HL-60/S4 treated with retinoic acid at 250 ng/mL for 4 days and 3 days (cell line): ENCODE measurements at regions not wholly inside any gene's neighbourhood (a gene's known extent, or its start where the extent isn't known, plus 50 kb on each side); places are given as distances from the start of the nearest gene placed in this dataset.

Source experiments
- in situ Hi-C: fragments of 300-500 bp; cut with MboI; formaldehyde crosslinking; loops from 2 replicates; pipeline ENCODE4 v1.7.0; 2022; ENCODE audit warnings: low sequenced_read_pairs

DNA sequence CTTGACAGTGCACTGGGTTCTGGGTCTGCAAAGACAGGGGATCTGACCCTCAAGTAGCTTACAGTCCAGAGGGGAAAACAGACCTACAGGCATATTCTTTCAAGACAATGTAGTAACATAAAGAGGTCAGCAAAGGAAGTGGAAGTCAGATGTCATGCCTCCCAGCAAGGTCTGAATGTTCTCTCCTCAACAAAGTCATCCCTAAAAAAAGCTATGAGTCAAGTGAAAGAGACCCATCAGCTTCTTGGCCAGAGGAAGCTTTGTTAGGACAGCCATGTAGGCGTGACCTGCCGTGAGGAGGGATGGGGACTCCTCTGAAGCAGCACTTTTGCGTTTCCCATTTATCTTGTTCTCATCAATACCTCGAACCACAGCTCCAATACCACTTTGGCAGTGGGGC, 331.6 kb upstream of the NR2F2 start:
- in situ Hi-C loops = no loop called here

DNA sequence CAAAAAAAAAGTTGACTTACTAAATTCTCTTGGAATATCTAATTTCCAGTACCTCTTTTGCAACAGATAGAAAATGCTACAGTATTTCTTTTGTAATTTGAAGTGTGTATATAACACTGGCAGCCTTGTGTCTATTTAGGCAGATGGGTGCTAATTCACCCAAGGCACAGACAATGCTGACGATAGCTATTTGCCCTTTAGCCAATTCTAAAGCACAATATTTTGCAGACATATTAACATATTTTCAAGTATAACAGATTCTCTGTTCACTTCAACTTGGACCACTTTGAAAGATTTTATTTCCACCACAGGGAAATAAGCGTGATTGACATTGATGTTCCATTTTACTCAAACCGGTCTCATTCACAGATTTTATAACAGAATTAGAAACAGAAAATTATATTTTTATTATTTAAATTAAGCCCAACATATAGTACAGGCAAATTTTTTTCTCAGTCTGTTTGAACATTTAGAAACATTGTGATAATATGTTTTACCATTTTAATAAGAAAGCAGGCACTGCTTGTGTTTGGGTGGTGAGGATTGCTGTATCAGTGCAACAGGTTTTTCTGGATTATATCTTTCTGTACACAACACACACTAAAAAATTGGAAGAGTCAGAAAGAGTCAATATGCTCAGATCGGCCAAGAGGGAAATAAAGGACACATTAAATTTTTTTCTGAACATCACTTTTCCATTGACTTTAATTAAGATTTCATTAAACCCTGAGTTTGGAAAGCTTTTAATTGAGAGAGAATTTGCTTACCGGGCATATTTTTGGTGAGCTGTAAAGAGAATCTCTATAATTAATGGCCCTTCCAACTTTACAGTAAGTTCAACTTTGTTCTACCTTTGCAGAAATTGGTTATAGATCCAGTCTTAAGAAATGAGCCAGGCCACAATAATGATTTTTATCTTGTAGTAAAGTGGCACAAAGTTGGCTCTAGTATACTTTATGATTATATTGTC, 327.3 kb upstream of the NR2F2 start:
- in situ Hi-C loops = no loop called here

DNA sequence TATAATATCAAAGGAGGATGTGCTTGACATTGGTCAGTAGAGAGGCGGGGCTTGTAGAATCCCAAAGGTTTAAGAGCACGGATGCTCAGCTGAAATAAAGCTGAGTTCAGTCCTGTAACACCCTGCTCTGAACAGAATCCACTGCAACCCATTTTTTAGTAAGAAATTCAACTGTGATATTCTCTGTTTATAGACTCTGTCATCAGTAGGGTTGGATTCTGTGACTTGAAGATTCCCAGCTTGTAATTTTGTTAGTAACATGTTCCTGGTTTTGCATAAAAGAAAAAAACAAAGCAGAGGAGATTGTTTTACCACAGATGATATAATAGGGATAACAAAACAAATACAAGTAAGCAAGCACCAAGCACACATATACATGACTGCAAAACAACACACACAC, 324.6 kb upstream of the NR2F2 start:
- in situ Hi-C loops = no loop called here

GRCh38 chr15:96011136-96011535, 319.4 kb upstream of the NR2F2 start:
- in situ Hi-C loops = no loop called here

- in situ Hi-C loops = no loop called here
Observed at GRCh38 chr15:96014939-96015338, 315.6 kb upstream of the NR2F2 start.

DNA sequence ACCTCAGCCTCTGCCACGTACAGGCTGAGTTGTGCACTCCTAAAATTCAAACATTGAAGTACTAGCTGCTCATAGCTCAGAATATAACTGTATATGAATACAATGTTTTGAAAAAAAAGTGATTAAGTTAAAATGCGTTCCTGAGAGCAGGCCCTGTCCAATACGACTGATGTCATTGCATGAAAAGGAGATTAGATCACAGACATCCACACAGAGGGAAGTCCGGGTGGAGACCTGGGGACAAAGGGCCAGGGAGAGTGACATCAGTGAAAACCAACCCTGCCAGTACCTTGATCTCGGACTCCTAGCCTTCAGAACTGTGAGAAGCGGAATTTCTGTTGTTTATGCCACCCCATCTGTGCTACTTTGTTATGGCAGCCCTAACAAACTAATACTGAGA, 311.4 kb upstream of the NR2F2 start:
- in situ Hi-C loops = no loop called here

- in situ Hi-C loops = no loop called here
Observed at GRCh38 chr15:96020133-96020532, 310.4 kb upstream of the NR2F2 start.

DNA sequence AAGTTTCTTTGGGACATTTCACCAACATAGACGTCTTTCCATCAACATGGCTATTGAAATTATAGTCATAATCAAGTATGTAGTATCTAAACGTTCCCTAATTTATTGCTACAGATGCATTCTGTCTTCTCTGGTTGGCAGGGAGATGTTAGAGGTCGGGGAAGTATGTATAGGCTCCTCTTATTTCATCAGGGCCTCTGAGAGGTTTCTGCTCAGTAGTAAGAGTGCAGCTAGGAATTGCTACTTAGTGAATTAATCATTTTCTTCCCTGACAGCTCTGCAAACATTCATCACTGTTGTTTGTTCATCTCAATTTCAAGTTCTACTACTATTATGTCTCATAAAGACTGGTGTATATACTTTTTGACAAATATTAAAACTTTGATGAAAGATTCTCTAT, 309.7 kb upstream of the NR2F2 start:
- in situ Hi-C loops = no loop called here

DNA sequence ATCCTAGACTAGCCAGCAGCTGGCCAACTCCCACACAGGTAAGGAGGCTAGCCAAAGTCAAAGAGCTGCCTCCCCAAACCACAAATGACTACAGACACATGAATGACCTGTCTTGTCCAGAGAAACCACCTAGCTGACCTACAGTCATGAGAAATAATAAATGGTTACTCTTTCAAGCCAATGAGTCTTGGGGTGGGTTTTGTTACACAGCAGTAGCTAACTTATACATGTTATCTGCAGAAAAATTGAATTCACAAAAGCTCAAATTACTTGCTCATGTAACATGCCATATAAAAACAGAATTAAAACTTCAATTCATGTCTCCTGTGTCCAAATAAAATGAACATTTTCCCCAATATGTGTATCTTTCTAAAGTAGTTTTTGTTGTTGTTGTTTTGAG, 307.4 kb upstream of the NR2F2 start:
- in situ Hi-C loops = no loop called here

DNA sequence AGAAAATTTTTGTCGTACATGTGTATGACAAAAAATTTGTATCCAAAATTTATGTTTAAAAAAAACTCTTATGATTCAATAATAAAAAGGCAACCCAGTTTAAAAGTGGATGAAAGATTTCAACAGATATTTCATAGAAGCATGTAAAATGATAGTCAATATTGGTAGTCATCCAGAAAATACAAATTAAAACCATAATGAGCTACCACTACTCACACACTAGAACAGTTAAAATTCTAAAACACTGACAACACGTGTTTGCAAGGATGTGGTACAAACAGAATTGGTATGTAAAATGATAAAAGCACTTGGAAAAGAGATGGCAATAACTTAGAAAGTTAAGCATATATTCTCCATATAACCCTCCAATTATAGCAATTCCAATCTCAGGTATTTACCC, 303.0 kb upstream of the NR2F2 start:
- in situ Hi-C loops = no loop called here

DNA sequence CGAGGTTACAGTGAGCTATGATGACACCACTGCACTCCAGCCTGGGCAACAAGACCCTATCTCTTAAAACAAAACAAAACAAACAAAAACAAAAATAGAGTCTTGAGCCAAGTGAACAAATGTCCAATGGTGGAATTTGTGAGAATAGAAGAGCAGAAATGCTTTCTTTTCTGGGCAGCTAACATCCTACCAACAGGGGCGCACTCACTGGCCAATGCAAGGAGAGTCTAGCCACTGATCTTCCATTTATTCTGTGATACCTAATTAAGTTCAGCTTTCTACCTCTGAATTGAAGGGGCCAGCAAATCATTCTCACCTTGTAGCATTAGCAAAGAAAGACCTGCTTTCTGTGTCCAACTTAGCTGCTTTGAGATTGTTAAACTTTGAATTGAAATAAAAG, 301.9 kb upstream of the NR2F2 start:
- in situ Hi-C loops = no loop called here

DNA sequence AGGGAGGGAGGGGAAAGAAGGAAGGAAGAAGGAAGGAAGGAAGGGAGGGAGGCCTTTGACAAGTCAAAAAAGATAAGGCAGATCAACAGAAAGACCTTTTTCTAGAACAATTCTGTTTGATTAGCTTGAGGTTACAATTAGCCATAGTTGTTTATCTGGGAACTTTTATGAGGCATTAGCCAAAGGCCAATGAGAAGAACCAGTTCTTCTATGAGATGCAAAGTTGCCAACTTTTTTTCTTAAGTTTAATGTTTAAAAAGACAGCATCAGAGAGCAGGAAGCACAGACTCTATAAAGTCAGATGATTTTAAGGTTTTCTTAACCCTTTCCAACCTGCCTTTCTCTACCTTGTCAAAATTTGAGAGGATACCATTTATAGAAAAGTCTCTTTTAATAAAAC, 301.3 kb upstream of the NR2F2 start:
- in situ Hi-C loops = no loop called here

- in situ Hi-C loops = no loop called here
Observed at GRCh38 chr15:96031426-96032110, 298.9 kb upstream of the NR2F2 start.

- in situ Hi-C loops = no loop called here
Observed at GRCh38 chr15:96035091-96035490, 295.4 kb upstream of the NR2F2 start.

GRCh38 chr15:96035635-96036034, 294.9 kb upstream of the NR2F2 start:
- in situ Hi-C loops = no loop called here

GRCh38 chr15:96037584-96037983, 292.9 kb upstream of the NR2F2 start:
- in situ Hi-C loops = no loop called here

DNA sequence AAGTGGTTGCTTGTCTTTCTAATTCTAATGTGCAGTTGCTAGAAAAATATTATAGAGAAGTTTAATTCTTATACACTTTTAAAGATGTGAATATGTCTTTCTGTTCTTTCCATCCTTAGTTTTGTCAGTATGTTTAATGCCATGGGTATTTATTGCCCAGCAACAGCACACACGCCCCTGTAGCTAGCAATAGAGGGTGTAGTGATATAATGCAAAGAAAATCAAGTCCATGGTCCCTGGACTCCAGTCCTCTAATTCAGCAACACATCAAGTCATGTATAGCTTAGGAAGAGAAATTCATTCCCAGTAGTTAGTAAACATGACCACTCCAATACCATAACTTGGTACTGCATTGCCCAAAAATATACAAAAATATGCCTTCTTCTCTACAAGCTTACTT, 292.4 kb upstream of the NR2F2 start:
- in situ Hi-C loops = no loop called here

DNA sequence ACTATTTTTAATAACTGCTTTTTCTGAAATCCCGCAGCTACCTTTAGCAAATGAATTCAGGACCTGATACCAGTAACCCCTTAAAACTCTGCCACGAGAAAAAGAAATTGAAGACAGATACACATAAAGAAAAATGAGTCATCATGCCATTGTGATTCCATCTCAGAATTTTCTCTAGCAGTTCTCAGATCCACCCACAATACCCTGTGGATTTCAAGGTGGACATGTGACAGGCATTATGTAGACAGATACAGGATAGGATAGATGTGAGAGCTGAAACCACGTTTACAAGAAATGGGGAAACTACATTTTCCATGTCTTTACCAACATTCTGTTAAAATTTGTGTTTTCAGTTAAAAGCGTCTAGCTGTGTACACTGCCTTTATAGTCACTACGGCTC, 291.9 kb upstream of the NR2F2 start:
- in situ Hi-C loops = no loop called here

DNA sequence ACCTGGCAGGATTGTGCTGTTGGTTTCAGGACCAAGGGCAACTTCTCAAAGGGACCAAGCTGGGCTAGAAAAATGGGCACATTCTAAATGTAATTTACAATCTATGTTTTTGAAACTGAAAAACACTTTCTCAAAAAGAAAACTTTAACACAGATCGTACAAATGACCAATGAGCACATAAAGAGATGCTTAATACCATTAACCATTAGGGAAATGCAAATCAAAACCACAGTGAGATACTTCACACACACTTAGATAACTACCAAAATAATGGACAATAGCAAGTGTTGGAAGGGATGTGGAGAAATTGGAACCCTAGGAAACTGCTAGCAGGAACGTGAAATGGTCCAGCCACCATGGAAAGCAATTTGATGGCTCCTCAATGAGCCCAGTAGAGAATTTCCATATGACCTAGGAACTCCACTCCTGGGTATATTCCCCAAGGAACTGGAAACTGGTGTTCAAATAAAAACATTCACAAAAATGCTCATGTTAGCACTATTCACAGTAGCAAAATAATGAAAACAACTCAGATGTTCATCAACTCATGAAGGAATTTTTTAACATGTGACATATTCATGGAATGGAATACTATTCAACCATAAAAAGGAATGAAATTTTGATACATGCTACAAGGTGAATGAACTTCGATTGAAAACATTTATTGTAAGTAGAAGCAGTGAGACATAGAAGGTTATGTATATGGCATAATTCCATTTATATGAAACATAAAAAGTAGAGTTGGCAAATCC, 288.3 kb upstream of the NR2F2 start:
- in situ Hi-C loops = no loop called here

GRCh38 chr15:96042734-96043224, 287.7 kb upstream of the NR2F2 start:
- in situ Hi-C loops = no loop called here

- in situ Hi-C loops = no loop called here
Observed at GRCh38 chr15:96043591-96044171, 286.8 kb upstream of the NR2F2 start.
